ENCODE measurements at regions not wholly inside any gene's neighbourhood (a gene's known extent, or its start where the extent isn't known, plus 50 kb on each side); places are given as distances from the start of the nearest gene placed in this dataset.

GRCh38 chr13:91031508-91031907 is 316.0 kb upstream of the MIR17HG start:
- Histone ChIP-seq H3K27me3 (ENCODE audit: control insufficient read depth in 1 of 2, insufficient read depth in 2 of 2, low read length in 2 of 2) (no peaks in the 10 kb centered on the region), H3K9me3 (ENCODE audit: control insufficient read depth in 1 of 2, low read length in 2 of 2) (no peaks in the 10 kb centered on the region), H3K27ac (ENCODE audit: low read depth, low read length) (no peak overlapping the region)

GRCh38 chr13:91032104-91032503 is 315.4 kb upstream of the MIR17HG start:
- Histone ChIP-seq H3K27ac (ENCODE audit: low read depth, low read length) (no peak overlapping the region), H3K4me3 (ENCODE audit: low read depth in 1 of 2, low read length in 2 of 2) (no peak overlapping the region), H3K9me3 (ENCODE audit: control insufficient read depth in 1 of 2, low read length in 2 of 2) (no peaks in the 10 kb centered on the region), H3K4me1 (ENCODE audit: control insufficient read depth in 1 of 2, insufficient read depth in 2 of 2, low read length in 2 of 2) (no peaks in the 10 kb centered on the region), H3K27me3 (ENCODE audit: control insufficient read depth in 1 of 2, insufficient read depth in 2 of 2, low read length in 2 of 2) (no peaks in the 10 kb centered on the region), H3K36me3 (ENCODE audit: control insufficient read depth in 1 of 2, insufficient read depth in 2 of 2, low read length in 2 of 2) (no peaks in the 10 kb centered on the region), H3K9ac (ENCODE audit: low read depth in 1 of 2, low read length in 2 of 2) (no peak overlapping the region)

More at GRCh38 chr13:91031508-91031907, 316.0 kb upstream of the MIR17HG start:
- H3K4me1 ChIP-seq (ENCODE audit: control insufficient read depth in 1 of 2, insufficient read depth in 2 of 2, low read length in 2 of 2), result no peaks in the 10 kb centered on the region
- H3K9ac ChIP-seq (ENCODE audit: low read depth in 1 of 2, low read length in 2 of 2), result no peak overlapping the region
- no peaks in the 10 kb centered on the region for H3K36me3 ChIP-seq (ENCODE audit: control insufficient read depth in 1 of 2, insufficient read depth in 2 of 2, low read length in 2 of 2)
- no peak overlapping the region for H3K4me3 ChIP-seq (ENCODE audit: low read depth in 1 of 2, low read length in 2 of 2)

GRCh38 chr13:91036886-91037285 is 310.6 kb upstream of the MIR17HG start:
- H3K36me3 ChIP-seq (ENCODE audit: control insufficient read depth in 1 of 2, insufficient read depth in 2 of 2, low read length in 2 of 2), result no peaks in the 10 kb centered on the region
- H3K4me3 ChIP-seq (ENCODE audit: low read depth in 1 of 2, low read length in 2 of 2), result no peak overlapping the region
- no peaks in the 10 kb centered on the region for H3K27me3 ChIP-seq (ENCODE audit: control insufficient read depth in 1 of 2, insufficient read depth in 2 of 2, low read length in 2 of 2)
- H3K9me3 ChIP-seq (ENCODE audit: control insufficient read depth in 1 of 2, low read length in 2 of 2), result no peaks in the 10 kb centered on the region
- no peak overlapping the region for H3K9ac ChIP-seq (ENCODE audit: low read depth in 1 of 2, low read length in 2 of 2)
- H3K4me1 ChIP-seq (ENCODE audit: control insufficient read depth in 1 of 2, insufficient read depth in 2 of 2, low read length in 2 of 2), result no peaks in the 10 kb centered on the region
- H3K27ac ChIP-seq (ENCODE audit: low read depth, low read length), result no peak overlapping the region

- H3K27me3 ChIP-seq (ENCODE audit: control insufficient read depth in 1 of 2, insufficient read depth in 2 of 2, low read length in 2 of 2), result no peaks in the 10 kb centered on the region
- H3K9ac ChIP-seq (ENCODE audit: low read depth in 1 of 2, low read length in 2 of 2), result no peak overlapping the region
- no peak overlapping the region for H3K27ac ChIP-seq (ENCODE audit: low read depth, low read length)
- no peaks in the 10 kb centered on the region for H3K36me3 ChIP-seq (ENCODE audit: control insufficient read depth in 1 of 2, insufficient read depth in 2 of 2, low read length in 2 of 2)
- no peak overlapping the region for H3K4me3 ChIP-seq (ENCODE audit: low read depth in 1 of 2, low read length in 2 of 2)
- no peaks in the 10 kb centered on the region for H3K9me3 ChIP-seq (ENCODE audit: control insufficient read depth in 1 of 2, low read length in 2 of 2)
- H3K4me1 ChIP-seq (ENCODE audit: control insufficient read depth in 1 of 2, insufficient read depth in 2 of 2, low read length in 2 of 2), result no peaks in the 10 kb centered on the region
Measured at GRCh38 chr13:91042870-91043269, 304.6 kb upstream of the MIR17HG start.

- Histone ChIP-seq H3K9ac (ENCODE audit: low read depth in 1 of 2, low read length in 2 of 2) (no peak overlapping the region), H3K27ac (ENCODE audit: low read depth, low read length) (no peak overlapping the region), H3K4me1 (ENCODE audit: control insufficient read depth in 1 of 2, insufficient read depth in 2 of 2, low read length in 2 of 2) (no peaks in the 10 kb centered on the region), H3K9me3 (ENCODE audit: control insufficient read depth in 1 of 2, low read length in 2 of 2) (no peaks in the 10 kb centered on the region), H3K27me3 (ENCODE audit: control insufficient read depth in 1 of 2, insufficient read depth in 2 of 2, low read length in 2 of 2) (no peaks in the 10 kb centered on the region), H3K4me3 (ENCODE audit: low read depth in 1 of 2, low read length in 2 of 2) (no peak overlapping the region), H3K36me3 (ENCODE audit: control insufficient read depth in 1 of 2, insufficient read depth in 2 of 2, low read length in 2 of 2) (no peaks in the 10 kb centered on the region)
Measured at GRCh38 chr13:91045351-91046034, 302.0 kb upstream of the MIR17HG start.

- H3K4me3 ChIP-seq (ENCODE audit: low read depth in 1 of 2, low read length in 2 of 2), result no peak overlapping the region
- H3K27me3 ChIP-seq (ENCODE audit: control insufficient read depth in 1 of 2, insufficient read depth in 2 of 2, low read length in 2 of 2), result no peaks in the 10 kb centered on the region
- no peak overlapping the region for H3K9ac ChIP-seq (ENCODE audit: low read depth in 1 of 2, low read length in 2 of 2)
- no peaks in the 10 kb centered on the region for H3K9me3 ChIP-seq (ENCODE audit: control insufficient read depth in 1 of 2, low read length in 2 of 2)
- no peaks in the 10 kb centered on the region for H3K36me3 ChIP-seq (ENCODE audit: control insufficient read depth in 1 of 2, insufficient read depth in 2 of 2, low read length in 2 of 2)
- no peak overlapping the region for H3K27ac ChIP-seq (ENCODE audit: low read depth, low read length)
- no peaks in the 10 kb centered on the region for H3K4me1 ChIP-seq (ENCODE audit: control insufficient read depth in 1 of 2, insufficient read depth in 2 of 2, low read length in 2 of 2)
Measured at GRCh38 chr13:91046715-91047327, 300.7 kb upstream of the MIR17HG start.

- no peaks in the 10 kb centered on the region for H3K4me1 ChIP-seq (ENCODE audit: control insufficient read depth in 1 of 2, insufficient read depth in 2 of 2, low read length in 2 of 2)
- no peak overlapping the region for H3K27ac ChIP-seq (ENCODE audit: low read depth, low read length)
- no peaks in the 10 kb centered on the region for H3K36me3 ChIP-seq (ENCODE audit: control insufficient read depth in 1 of 2, insufficient read depth in 2 of 2, low read length in 2 of 2)
- no peak overlapping the region for H3K4me3 ChIP-seq (ENCODE audit: low read depth in 1 of 2, low read length in 2 of 2)
- no peaks in the 10 kb centered on the region for H3K9me3 ChIP-seq (ENCODE audit: control insufficient read depth in 1 of 2, low read length in 2 of 2)
- H3K9ac ChIP-seq (ENCODE audit: low read depth in 1 of 2, low read length in 2 of 2), result no peak overlapping the region
- no peaks in the 10 kb centered on the region for H3K27me3 ChIP-seq (ENCODE audit: control insufficient read depth in 1 of 2, insufficient read depth in 2 of 2, low read length in 2 of 2)
Measured at GRCh38 chr13:91050970-91051369, 296.5 kb upstream of the MIR17HG start.

GRCh38 chr13:91052876-91053275 is 294.6 kb upstream of the MIR17HG start:
- H3K4me1 ChIP-seq (ENCODE audit: control insufficient read depth in 1 of 2, insufficient read depth in 2 of 2, low read length in 2 of 2), result no peaks in the 10 kb centered on the region
- H3K36me3 ChIP-seq (ENCODE audit: control insufficient read depth in 1 of 2, insufficient read depth in 2 of 2, low read length in 2 of 2), result no peaks in the 10 kb centered on the region
- no peak overlapping the region for H3K9ac ChIP-seq (ENCODE audit: low read depth in 1 of 2, low read length in 2 of 2)
- H3K4me3 ChIP-seq (ENCODE audit: low read depth in 1 of 2, low read length in 2 of 2), result no peak overlapping the region
- no peak overlapping the region for H3K27ac ChIP-seq (ENCODE audit: low read depth, low read length)
- H3K9me3 ChIP-seq (ENCODE audit: control insufficient read depth in 1 of 2, low read length in 2 of 2), result no peaks in the 10 kb centered on the region
- no peaks in the 10 kb centered on the region for H3K27me3 ChIP-seq (ENCODE audit: control insufficient read depth in 1 of 2, insufficient read depth in 2 of 2, low read length in 2 of 2)

GRCh38 chr13:91053318-91054065 is 294.0 kb upstream of the MIR17HG start:
- no peaks in the 10 kb centered on the region for H3K9me3 ChIP-seq (ENCODE audit: control insufficient read depth in 1 of 2, low read length in 2 of 2)
- H3K4me1 ChIP-seq (ENCODE audit: control insufficient read depth in 1 of 2, insufficient read depth in 2 of 2, low read length in 2 of 2), result no peaks in the 10 kb centered on the region
- H3K27ac ChIP-seq (ENCODE audit: low read depth, low read length), result no peak overlapping the region
- no peaks in the 10 kb centered on the region for H3K27me3 ChIP-seq (ENCODE audit: control insufficient read depth in 1 of 2, insufficient read depth in 2 of 2, low read length in 2 of 2)
- no peak overlapping the region for H3K4me3 ChIP-seq (ENCODE audit: low read depth in 1 of 2, low read length in 2 of 2)
- no peak overlapping the region for H3K9ac ChIP-seq (ENCODE audit: low read depth in 1 of 2, low read length in 2 of 2)
- no peaks in the 10 kb centered on the region for H3K36me3 ChIP-seq (ENCODE audit: control insufficient read depth in 1 of 2, insufficient read depth in 2 of 2, low read length in 2 of 2)

GRCh38 chr13:91054902-91055301 is 292.6 kb upstream of the MIR17HG start:
- Histone ChIP-seq H3K27ac (ENCODE audit: low read depth, low read length) (no peak overlapping the region), H3K4me3 (ENCODE audit: low read depth in 1 of 2, low read length in 2 of 2) (no peak overlapping the region), H3K27me3 (ENCODE audit: control insufficient read depth in 1 of 2, insufficient read depth in 2 of 2, low read length in 2 of 2) (no peaks in the 10 kb centered on the region), H3K9ac (ENCODE audit: low read depth in 1 of 2, low read length in 2 of 2) (no peak overlapping the region), H3K9me3 (ENCODE audit: control insufficient read depth in 1 of 2, low read length in 2 of 2) (no peaks in the 10 kb centered on the region), H3K4me1 (ENCODE audit: control insufficient read depth in 1 of 2, insufficient read depth in 2 of 2, low read length in 2 of 2) (no peaks in the 10 kb centered on the region), H3K36me3 (ENCODE audit: control insufficient read depth in 1 of 2, insufficient read depth in 2 of 2, low read length in 2 of 2) (no peaks in the 10 kb centered on the region)
